AG09319 (cell line): ENCODE measurements at regions not wholly inside any gene's neighbourhood (a gene's known extent, or its start where the extent isn't known, plus 50 kb on each side); places are given as distances from the start of the nearest gene placed in this dataset.

Experiments used
- DNase-seq: peaks from one replicate; pipeline ENCODE4 v3.0.0-alpha.2; 2010; ENCODE audit warnings: low read depth; ENCODE audit errors: extremely low read depth
- TF ChIP-seq, protein P1 (sequence below): IDR thresholded peaks from 2 replicates; pipeline ENCODE4 v1.5.1; 2011; ENCODE audit warnings: low read depth, mild to moderate bottlenecking, inconsistent platforms, low read length, moderate library complexity

DNA sequence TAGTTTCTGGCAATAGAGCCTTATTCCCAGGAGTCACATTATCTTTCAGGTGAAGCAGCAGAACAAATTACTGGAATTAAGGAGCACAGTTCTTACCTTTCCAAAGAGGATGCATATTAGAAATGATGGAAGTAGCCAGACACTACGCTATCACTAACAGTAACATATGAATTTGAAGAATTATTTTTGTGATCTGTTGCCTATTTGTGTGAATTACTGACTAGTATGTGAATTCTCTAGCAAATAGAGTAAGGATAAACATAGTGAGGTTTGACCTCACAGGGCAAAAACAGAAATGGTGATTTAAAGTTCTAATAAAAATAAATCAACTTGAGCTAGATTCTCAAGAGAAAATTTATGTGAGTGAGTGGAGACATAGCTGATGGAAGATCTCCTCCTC, 1299.3 kb downstream of the XPNPEP1 start:
- DNase-seq, result no peak
- TF ChIP-seq, protein P1, sequence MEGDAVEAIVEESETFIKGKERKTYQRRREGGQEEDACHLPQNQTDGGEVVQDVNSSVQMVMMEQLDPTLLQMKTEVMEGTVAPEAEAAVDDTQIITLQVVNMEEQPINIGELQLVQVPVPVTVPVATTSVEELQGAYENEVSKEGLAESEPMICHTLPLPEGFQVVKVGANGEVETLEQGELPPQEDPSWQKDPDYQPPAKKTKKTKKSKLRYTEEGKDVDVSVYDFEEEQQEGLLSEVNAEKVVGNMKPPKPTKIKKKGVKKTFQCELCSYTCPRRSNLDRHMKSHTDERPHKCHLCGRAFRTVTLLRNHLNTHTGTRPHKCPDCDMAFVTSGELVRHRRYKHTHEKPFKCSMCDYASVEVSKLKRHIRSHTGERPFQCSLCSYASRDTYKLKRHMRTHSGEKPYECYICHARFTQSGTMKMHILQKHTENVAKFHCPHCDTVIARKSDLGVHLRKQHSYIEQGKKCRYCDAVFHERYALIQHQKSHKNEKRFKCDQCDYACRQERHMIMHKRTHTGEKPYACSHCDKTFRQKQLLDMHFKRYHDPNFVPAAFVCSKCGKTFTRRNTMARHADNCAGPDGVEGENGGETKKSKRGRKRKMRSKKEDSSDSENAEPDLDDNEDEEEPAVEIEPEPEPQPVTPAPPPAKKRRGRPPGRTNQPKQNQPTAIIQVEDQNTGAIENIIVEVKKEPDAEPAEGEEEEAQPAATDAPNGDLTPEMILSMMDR, result no peak

GRCh38 chr10:108620821-108621534, 1302.3 kb downstream of the XPNPEP1 start:
- DNase-seq, result no peak
- TF ChIP-seq, protein P1, result no peak

DNA sequence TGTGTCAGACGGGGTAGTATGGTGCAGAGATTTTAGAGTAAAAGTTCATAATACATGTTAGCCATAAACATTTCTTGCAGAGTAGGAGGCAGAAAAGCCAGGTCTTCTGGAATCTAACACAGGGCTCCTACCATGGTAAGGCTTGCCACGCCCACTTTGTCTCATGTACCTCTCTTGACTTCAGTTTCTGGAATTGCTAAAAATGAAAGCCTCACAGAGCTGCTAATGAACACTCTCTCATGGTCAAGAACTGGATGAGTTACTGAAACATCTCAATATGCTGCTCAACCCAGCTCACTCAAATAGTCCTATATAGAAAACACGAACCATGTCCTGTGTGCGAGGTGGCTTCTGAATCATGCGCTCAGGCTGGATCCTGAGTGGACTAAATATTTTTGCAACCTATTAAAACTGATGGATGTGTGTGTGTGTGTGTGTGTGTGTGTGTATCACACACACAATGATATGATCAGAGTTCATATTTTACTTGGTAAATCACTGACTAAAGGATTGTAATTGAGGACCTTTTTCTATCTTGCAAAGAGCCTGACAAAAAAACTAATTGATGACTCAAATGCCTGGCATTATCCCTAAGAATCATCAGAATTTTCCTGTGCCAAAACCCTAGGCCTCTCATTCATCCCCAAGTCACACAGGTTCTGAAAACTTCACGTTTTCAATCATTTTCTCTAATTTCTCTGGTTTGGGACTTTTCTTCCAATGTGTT, 1306.6 kb downstream of the XPNPEP1 start:
- TF ChIP-seq, protein P1, result no peak

DNA sequence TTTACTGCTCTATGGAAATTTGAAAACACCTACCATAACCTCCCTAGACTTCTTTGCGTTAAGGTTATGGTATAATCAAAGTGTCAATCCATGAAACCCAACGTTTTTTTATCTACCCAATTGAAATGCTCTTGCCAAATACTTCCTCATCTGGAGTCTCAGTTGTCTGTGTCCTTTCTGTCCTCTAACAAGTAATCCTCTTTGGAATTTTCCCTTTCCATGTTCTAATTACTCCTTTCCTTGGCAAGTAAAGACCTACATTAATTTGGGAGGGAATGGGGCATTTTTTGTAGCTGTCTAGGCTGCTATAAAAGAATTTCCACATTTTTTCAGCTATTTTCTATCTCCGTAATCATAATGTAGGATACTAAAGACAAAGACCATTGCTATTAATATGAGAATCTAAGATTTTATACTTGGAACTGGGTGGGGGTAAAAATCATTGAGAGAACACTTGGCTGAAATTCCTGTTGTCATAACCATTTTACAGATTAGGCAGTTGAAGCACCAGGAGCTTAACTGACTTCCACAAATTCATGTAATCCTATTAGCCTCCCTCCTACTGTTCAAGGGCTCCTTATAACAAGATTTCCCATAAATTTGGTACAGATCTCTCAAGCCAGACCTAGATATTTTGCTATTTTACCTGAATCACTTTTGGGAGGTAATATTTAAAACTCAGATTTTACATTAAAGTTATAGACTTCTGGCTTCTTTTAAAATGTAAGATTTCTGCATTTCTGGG, 1307.6 kb downstream of the XPNPEP1 start:
- DNase-seq, result no peak
- TF ChIP-seq, protein P1, result no peak

More for the DNA sequence above, 1306.6 kb downstream of the XPNPEP1 start:
- no peak for DNase-seq

DNA sequence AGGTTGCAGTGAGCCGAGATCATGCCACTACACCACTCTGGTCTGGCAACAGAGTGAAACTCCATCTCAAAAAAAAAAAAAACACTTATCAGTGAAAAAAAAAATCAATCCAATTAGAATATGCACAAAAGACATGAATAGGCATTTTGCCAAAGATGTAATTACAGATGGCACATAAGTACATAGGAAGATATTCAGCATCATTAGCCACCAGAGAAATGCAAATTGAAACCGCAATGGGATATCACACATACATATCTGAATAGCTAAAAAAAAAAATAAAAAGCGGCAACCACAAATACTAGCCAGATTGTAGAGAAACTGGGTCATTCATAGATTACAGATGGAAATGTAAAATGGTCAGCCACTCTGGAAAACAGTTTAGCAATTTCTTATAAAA, 1310.8 kb downstream of the XPNPEP1 start:
- TF ChIP-seq, protein P1, result no peak

DNA sequence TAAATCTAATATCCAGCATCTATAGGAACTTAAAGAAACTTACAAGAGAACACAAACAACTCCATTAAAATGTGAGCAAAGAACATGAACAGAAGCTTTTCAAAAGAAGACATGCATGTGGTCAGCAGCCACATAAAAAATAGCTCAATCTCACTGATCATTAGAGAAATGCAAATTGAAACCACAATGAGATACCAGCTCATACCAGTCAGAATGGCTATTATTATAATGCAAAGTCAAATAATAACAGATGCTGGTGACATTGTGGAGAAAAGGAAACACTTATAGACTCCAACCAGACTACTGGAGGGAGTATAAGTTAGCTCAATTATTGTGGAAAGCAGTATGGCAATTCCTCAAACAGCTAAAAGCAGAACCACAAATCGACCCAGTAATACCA, 1314.5 kb downstream of the XPNPEP1 start:
- TF ChIP-seq, protein P1, result no peak
- DNase-seq, result no peak

More for the DNA sequence above, 1310.8 kb downstream of the XPNPEP1 start:
- no peak for DNase-seq
